HG03558 (cell line): ENCODE measurements at regions not wholly inside any gene's neighbourhood (a gene's known extent, or its start where the extent isn't known, plus 50 kb on each side); places are given as distances from the start of the nearest gene placed in this dataset.

Experiments used
- ATAC-seq: cut with Tn5 transposase; IDR thresholded peaks from one replicate; pipeline ENCODE4 v1.9.1; 2021; ENCODE audit warnings: moderate number of reproducible peaks; ENCODE audit not compliant: unreplicated experiment; ENCODE audit errors: extremely low read depth

DNA sequence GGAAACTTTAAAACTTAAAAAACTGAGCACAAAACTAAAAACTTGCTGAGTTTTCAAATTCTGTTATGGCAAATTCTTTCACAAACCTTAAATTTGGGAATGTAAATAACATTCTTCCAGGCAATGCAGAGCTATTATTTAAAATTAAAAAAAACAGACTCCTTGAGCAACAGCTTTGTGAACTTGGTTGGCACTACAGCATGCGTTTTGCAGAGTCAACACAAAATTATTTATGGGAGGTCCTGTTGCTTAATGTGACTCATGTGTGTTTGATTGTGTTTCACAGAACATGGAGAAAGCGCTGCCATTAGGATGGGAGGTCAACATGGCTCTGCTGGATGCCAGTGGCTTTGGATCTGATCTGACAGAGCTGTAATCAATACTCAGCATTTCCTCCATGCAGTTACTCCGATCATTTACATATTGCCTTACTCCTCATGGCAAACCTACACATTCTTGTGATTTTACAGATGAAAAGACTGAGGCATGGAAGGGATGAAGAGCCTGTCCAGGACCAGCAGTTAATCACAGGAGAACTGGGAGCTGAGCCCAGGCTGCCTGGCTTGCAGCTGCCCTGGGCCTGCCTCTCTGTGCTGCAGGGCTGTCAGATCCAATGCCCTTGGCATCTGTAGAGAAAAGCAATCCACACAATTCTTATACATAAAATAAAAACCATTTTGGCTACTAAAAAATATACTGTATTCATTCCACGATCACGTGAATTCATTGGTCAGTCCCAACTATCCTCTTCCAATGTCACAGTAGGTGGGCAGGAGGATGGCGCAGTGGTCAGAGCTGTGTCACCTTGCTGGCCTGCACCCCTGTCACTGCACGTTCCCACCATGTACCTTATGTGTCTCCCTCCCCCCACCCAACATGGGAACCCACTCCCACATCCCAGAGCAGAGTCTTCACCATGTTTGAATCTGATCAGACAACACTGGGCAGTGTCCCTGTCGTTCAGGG is 200.9 kb downstream of the CXCL12 start:
- no peak for ATAC-seq

GRCh38 chr10:44182909-44183308 is 202.0 kb downstream of the CXCL12 start:
- no peak for ATAC-seq

DNA sequence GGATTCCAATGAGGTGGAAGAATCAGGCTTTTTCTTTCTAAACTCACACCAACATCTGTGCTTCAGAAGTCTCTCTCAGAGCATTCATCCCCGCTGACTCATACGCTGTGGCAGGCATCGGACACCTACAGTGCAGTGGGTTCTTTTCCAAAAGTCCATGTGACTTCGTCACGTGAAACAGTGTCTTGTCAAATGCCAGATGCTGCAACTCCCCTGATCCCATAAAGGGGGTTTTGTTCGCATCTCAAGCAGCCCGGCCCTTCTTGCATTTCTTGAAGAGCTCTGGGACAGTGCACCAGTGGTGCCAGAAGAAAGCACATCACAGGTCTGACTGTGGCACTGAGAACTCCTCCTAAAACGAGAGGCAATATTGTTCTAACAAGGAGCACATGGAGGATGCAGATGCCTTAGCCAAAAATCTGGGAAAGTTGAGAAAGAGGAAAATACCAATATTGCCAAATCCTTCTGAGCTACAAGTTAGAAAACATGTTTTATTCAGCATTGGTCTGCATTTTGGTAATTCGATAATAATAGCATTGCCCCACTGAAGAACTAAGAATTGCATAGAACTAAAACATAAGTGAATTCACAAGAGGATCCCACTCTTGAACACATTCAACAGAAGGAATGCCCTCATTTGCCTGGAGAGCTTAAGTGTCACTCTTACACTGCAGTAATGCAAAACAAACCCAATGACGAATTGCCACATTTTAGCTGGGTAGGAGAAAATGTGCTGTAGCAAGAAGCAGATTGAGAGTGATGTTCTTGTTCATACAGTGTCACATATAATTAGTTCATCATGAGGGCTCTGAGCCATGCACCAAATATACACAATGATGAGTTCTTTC is 204.4 kb downstream of the CXCL12 start:
- no peak for ATAC-seq

- ATAC-seq = no peak
These were observed 206.0 kb downstream of the CXCL12 start for GRCh38 chr10:44178856-44179255.

GRCh38 chr10:44178281-44178680 is 206.6 kb downstream of the CXCL12 start:
- no peak for ATAC-seq

DNA sequence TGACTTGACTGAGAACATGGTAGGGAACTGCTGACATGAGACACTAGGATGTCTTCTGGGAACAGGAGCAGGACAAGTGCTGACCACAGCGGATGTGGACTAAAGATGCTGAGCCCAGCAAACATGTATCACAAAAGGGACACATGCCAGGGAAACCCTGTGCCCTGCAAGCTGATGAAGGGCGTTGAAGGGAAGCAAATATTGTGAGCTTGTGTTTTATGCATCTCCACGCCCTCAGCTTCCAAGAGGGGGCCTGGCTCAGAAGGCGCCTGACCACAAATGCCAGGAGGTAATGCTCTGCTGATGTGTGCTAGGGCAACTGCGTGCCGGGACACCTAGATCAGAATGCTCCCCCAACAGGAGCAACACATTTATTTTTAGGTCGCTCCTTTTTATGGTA is 207.3 kb downstream of the CXCL12 start:
- ATAC-seq = no peak

- ATAC-seq = no peak
These were observed 208.6 kb downstream of the CXCL12 start for GRCh38 chr10:44176311-44176710.

DNA sequence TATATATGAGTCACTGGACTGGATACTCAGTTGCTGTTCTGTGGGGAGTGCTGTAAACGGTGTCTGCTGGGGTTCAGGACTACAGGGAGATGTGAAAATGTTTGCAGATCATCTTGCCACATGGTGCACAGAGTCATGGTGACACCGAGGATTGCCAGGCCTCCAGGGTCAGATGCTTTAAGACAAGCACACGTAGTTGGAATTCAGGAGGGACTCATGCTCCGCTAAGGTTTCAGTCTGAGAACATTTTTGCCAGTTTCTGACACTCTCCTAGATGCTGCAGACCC is 211.3 kb downstream of the CXCL12 start:
- no peak for ATAC-seq

DNA sequence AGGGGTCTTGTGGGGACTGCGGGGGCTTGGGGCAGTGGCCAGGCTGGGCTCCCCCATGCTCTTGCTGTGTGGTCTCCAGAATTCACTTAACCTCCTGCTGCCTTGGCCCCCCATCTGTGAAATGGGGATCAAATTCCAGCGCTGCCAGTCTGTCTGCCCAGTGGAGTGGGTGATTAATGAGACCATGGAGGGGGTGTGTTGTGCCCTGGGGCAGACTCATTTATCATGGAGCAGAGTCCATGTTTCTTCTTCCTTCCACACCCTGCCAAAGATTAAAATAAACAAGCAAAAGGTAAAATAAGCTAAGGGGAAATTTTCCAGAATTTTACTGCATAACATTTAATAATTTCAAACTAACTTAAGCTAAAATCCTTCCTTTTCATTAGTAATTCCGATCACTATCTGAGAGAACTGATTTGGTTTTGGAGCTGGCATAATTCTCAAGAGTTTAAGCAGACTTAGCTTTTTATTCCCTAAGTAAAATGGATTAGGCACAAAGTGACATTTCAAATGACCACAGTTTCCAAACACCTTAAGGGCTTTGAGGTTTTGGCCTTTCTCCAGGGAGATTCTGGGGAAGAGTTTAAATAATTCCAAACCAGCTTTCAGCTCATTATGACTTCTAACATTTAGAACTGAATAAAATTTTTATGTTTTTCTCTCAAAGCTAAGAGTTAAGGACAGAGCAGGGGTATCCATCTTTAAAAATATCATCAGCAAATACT is 211.9 kb downstream of the CXCL12 start:
- ATAC-seq = no peak

DNA sequence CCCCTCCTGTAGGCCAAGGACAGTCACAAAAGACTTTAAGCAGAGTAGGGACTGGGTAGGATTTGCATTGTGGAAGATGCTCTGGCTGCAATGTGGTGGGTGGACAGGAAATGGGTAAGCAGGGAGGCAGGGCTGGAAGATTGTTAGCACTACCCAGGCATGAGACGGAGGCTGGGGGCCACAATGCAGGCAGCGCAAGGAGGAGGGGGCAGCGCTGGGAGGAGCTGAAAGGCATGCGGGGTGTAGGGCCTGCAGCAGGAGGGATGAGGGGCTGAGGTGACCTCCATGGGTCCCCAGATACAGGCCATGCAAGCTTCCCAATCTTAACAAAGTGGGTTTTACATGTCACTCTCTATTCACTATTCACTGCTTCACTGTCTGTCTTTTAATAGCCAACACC is 213.1 kb downstream of the CXCL12 start:
- ATAC-seq = no peak

- no peak for ATAC-seq
These were observed 216.4 kb downstream of the CXCL12 start for GRCh38 chr10:44168478-44168877.

DNA sequence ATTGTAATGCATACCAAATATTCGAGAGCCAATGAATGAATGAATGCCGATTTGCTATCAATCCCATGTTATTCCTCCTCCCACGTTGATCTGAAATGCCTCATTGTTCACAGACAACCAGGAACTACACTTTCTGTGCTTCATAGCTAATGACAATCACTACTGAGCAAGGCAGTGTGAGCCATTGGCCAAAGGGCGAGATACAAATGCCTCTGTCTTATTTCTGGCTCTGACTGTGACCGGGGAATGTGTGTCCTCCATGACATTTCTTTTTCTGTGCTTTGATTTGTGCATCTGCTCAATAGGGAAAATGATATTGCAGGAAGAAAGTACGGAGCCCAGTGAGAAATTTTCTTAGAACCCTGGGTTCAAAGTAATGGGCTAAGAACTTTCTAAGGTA is 217.1 kb downstream of the CXCL12 start:
- no peak for ATAC-seq

DNA sequence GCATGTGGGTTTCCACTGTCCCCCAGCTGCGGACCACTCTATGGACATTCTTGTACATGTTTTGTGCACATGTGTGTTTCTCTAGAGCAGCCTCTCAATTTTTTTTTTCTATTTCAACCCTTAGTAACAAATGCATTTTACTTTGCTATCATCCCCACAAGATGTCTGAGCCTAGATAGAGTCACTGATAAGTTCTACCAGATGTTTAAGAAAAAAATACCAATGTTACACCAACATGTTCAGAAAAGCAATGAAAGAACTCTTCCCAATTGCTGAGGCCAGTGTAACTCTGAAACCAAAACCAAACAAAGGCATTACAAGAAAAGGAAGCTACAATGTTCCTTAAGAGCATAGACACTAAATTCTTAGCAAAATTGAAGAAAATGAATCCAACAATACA is 218.5 kb downstream of the CXCL12 start:
- ATAC-seq = no peak

- ATAC-seq = no peak
These were observed 220.5 kb downstream of the CXCL12 start for GRCh38 chr10:44164251-44164956.

GRCh38 chr10:44161184-44161583 is 223.7 kb downstream of the CXCL12 start:
- ATAC-seq = no peak

DNA sequence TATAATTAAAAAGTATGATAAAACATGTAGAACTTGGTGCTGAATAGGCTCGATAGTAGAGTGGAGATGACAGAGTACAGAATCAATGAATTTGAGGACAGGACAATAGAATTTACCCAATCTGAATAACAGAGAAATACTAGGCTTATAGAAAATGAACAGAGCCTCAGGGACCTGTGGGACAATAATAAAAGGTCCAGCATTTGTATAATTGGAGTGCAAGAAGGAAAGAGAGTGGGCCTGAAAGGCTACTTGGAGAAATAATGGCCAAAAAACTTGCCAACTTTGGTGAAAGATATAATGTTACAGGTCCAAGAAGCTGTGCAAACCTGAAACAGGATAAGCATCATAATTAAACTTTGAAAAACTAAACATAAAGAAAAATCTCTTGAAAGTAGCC is 227.3 kb downstream of the CXCL12 start:
- ATAC-seq = no peak

- ATAC-seq = no peak
These were observed 229.9 kb downstream of the CXCL12 start for GRCh38 chr10:44154956-44155355.

- no peak for ATAC-seq
These were observed 230.8 kb downstream of the CXCL12 start for GRCh38 chr10:44153918-44154670.

GRCh38 chr10:44143556-44143955 is 241.3 kb downstream of the CXCL12 start:
- no peak for ATAC-seq
